ENCODE measurements at regions not wholly inside any gene's neighbourhood (a gene's known extent, or its start where the extent isn't known, plus 50 kb on each side); places are given as distances from the start of the nearest gene placed in this dataset.
A peak's percentile ranks its signal among the peaks of the same experiment; 100 is the strongest.
"Not testable (repeated sequence)": the region's sequence is repeated elsewhere in the genome, so short reads cannot be mapped to it uniquely, and the experiment has no call there.

DNA sequence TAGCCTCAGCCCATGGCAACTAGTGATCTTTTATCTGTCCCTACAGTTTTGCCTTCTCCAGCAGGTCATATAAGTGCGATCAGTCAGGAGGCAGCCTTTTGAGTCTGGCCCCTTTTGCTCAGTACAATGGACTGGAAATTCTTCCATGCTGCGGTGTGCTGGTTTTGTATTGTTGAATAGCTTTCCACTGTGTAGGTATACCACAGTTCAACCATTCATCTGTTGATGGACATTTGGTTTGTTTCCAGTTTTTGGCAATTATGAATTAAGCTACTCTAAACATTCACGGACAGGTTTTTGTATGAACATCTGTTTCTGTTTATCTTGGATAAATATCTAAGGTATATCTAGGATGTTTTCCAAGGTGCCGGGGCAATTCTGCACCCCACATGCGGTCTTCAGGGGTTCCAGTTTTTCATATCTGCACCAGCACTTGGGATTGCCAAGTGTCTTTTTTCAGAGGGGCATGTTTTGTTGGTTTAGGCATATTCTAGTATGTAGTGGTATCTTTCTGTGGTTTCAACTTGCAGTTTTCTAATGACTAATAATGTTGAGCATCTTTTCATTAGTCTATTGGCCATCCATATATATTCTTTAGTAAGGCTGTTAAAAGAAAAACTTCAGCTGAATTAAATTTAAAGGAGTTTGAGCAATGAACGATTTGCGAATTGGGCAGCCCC, 141.0 kb downstream of the TFAP2C start:
- DNase-seq (ENCODE audit: low spot score): no peak

DNA sequence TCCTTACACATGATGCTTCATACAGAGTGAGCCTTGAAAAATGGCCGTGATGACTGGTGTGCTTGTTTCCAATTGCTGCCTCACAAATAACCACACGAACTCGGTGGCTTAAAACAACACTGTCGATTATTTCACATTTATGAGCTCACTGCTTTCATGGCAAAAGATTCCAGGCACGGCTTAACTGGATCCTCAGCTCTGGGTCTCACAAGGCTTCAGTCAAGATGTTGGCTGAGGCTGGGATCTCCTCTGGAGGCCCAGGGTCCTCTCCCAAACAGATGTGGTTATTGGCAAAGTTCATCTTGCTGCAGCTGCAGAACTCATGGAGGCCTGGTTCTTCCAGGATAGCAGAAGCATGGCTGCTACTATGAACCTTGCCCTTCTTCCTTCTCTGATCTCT, 144.6 kb downstream of the TFAP2C start:
- DNase-seq (ENCODE audit: low spot score): no peak

DNA sequence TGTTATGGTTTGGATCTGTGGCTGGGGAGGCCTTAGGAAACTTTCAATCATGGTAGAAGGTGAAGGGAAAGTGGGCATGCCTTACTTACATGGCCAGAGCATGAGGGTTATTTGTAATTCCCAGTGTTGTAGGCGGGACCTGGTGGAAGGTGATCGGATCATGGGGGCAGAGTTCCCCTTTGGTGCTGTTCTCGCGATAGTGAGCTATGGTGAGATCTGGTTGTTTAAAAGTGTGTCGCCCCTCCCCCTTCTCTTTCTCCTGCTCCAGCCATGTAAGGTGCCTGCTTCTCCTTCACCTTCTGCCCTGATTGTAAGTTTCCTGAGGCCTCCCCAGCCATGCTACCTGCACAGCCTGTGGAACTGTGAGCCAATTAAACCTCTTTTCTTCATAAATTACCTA, 145.8 kb downstream of the TFAP2C start:
- DNase-seq (ENCODE audit: low spot score): no peak

DNA sequence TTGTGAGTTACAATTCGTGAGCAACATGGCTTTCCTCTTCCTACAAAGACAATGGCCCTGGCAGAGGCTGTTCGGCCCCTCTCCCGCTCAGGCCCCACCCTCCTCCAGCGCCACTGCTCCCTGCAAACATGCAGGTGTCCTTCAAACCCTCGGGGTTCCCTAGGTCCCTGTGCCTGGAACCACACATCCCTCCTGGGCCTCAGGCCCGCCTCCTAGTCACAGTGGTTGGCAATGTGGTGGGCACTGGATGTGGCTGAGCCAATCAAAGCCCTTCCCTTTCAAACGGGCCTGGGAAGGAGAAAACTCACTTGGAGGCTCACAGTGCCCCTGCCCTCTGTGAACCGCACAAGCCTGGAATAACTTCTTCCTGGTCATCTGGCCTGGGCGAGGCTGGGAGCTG, 147.2 kb downstream of the TFAP2C start:
- DNase-seq (ENCODE audit: low spot score): no peak

DNA sequence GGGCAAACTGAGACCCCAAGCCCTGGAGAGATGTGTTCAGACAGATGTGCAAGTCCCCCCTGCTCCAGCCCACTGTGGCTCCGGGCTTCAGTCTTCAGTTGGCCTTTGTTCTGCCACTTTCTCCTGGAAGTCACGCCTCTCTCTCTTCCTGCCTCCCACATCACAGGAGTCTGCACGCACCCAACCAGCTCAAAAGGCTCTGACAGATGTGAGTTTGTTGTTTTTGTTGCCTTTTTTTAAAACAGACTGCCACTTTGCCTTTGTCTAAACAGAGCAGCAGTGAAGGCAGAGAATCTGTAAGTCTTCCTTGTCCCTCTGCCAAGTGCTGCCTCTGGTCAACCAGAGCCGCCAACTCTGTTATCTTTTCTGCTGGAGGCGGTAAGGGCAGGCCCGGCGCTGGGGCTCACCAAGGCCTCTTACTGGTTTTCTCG, 149.7 kb downstream of the TFAP2C start:
- no peak for DNase-seq (ENCODE audit: low spot score)

DNA sequence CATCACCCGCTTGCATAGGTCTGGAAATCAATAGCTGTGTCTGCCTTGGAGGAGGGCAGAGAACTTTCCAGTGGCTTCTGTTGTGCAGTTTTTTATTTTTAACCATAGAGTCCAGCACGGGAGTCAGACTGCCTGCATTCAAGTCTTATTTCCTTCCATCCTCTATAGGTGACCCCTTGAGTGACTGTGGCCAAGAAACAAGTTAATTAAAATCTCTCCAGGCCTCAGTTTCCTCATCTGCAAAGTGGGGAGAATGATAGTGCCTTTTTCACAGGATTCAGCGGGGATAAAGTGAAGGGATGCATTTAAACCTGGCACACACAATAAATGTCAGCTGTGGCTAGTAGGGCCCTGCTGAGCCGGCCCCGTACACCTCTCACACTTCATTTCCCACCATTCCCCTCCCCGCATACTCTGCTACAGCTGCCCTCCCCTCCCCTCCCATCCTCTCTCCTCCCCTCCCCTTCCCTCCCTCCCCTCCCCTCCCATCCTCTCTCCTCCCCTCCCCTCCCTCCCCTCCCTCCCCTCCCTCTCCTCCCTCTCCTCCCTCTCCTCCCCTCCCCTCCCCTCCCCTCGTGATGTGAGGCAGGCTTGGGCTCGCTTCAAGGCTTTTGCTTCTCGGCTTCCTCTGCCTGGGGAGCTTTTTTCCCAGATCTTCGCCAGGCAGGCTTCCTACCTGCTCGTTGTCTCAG, 150.5 kb downstream of the TFAP2C start:
- DNase-seq (ENCODE audit: low spot score): no peak

DNA sequence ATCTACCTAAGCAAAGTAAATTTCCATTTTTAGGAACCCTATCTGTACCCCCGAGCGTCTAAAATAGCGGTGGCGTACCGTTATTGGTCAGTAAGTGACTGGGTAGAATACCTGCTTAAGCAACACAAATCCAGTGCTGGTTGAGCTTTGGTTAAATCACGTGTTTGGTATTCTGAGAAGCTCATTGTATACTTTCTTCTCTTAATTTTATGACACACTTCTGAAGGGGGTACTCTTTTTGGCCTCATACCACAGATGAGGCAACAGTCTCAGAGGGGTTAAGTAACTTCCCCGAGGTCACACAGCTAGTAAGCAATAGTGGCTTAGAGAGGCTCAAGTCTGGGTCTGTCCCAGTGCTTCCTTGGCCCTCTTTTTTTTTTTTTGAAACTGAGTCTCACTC, 151.2 kb downstream of the TFAP2C start:
- DNase-seq (ENCODE audit: low spot score): no peak

DNA sequence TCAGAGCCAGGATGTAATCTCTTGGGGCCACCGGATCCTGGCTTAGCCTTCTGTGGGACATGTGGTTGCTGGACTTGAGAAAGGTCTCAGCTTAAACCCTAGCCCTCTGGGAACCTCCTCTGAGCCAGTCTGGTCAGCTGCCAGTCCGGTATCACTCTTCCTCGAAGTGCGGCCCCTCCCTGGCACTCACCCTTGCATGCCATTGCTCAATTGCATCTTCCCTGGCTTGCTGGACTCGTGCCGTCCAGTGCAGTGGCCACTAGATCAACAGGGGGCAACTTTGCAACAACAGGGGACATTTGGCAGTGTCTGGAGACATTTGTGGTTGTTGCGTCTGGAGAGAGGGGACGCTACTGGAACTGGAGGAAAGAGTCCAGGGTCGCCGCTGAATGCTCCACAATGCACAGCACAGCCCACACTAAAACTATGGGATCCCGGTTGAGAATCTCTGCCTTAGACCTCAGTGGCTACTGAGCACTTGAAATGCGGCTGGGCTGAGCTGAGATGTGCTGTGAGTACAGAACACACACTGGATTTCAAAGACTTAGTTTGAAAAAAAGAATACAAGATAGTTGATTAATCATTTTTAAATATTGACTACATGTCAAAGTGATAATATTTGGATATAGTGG, 152.1 kb downstream of the TFAP2C start:
- peak; percentile 66 for DNase-seq (ENCODE audit: low spot score)

DNA sequence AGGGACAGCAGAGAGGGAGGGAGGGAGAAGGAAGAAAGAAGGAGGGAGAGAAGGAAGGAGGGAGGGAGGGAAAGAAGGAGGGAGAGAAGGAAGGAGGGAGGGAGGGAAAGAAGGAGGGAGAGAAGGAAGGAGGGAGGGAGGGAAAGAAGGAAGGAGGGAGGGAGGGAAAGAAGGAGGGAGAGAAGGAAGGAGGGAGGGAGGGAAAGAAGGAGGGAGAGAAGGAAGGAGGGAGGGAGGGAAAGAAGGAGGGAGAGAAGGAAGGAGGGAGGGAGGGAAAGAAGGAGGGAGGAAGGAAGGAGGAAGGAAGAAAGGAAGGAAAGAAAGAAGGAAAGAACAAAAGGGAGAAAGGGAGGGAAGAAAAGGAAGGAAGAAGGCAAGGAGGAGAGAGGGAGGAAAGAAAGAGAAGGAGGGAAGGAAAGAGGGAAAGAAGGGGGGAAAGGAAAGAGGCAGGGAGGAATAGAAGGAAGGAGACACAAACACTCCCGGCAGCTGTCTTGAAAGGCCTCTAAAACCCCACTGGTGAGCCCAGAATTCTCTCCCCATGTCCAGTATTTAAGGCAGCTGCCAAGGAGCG, 153.0 kb downstream of the TFAP2C start:
- DNase-seq (ENCODE audit: low spot score): not testable (repeated sequence)

DNA sequence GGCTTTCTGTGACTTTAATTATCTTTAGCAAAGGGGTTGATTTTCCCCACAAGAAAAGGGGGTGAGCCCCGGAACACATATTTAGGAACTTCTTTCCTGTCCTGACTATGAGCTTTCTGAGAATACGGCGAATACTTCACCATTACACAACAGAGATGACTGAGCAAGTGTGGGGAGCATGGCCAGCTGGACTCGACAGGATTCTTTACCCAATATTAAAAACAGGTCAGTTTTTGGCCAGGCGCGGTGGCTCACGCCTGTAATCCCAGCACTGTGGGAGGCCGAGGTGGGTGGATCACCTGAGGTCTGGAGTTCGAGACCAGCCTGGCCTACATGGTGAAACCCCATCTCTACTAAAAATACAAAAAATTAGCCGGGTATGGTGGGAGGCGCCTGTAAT, 153.7 kb downstream of the TFAP2C start:
- DNase-seq (ENCODE audit: low spot score): not testable (repeated sequence)

DNA sequence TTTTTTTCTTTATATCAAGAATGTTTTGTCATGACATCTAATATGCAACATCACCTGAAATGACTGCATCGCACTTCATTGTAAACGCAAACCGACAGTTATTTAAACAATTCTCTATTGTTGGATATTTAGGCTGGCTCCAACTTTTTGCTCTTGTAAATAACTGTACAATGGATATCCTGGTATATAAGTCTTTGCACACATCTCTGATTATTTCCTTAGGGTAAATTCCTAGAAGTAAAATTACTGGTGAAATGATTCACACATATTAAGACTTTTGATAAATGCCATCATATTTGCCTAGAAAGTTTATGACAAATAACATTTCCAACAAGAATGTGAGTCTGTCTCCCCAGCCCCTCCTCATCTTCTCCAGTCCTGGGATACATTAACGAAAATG, 154.7 kb downstream of the TFAP2C start:
- no peak for DNase-seq (ENCODE audit: low spot score)

DNA sequence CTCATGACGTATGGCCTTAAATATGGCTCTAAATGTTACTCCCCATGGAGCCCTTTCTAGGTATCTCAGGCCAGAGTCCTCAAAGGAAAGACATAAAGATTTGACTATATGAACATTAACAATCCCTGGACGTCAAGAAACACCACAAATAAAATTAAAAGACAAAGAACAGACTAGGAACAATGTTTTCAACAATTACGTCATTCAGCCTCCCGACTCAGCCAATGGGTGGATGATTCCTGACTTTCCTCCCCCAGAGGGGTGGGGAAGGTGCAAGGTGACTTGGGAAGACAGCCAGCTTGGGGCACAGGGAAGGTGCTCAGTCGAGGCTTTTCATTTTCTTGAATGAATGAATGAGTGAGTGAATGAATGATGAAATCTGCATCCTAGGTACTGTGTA, 157.4 kb downstream of the TFAP2C start:
- no peak for DNase-seq (ENCODE audit: low spot score)

DNA sequence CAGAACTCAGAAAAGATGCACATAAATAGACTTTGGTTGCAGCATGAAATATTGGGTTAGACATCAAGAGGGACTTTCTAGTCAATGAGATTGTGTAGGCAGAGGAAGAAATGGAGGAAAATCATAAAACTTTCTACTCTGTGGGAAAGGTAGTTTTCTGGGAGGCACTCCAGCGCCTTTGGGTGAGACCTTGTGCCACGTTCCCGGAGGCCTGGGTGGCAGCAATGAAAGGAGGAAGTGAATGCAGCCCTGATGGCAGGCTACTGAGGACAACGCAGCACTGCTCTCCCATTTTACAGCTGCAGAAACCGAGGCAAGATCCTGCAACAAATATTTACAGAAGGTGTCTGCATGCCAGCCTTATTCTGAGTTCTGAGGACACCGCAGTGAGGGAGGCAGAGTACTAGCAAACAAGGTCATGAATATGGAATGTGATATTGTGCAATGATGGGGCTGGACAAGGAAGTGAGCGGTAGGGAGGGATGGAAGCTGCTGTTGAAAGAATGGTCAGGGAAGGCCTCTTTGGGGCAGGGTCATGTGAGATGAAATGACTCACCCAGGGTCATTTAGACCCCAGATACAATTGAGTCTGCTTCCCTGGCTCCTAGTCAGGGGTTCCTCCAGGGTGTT, 159.1 kb downstream of the TFAP2C start:
- peak; percentile 89 for DNase-seq (ENCODE audit: low spot score)

DNA sequence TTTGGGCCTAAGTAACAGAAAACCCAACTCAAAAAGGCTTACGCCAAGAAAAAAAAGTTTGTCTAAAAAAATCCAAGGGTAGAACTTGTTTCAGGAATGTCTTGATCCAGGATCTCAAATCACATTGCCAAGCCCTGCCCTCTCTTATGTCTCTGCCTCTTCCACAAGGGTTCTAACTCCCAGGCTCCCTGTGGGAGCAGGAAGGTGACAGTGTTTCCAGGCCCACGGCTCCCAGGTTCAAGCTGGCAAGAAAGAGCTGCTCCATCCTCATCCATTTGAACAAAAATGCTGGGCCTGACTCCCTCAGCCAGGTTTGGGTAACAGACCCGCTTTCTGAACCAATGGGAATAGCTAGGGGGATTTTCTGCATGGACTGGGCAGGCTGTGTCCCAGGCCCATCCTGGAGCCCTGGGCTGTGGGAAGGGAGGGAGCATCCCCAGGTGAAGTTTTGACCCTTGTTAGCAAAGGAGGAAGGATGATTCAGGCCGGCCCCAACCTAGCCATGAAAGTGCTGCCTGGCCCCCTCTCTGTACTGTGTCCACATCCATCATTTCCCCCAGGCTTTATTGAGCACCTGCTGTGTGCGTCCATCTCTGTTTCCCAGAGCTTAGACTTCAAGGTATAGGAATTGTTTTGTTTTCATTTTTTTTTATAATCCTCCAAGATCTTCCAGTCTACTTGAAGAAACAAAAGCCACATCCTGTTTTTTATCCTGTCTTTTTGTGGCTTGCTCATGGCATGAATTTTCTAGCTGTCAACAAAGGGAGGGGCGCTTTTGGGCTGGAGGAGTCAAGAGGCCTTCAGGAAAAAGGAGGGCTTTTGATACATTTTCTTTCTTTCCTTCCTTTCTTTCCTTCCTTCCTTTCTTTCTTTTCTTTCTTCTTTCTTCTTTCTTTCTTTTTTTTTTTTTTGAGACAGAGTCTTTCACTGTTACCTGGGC, 159.8 kb downstream of the TFAP2C start:
- DNase-seq (ENCODE audit: low spot score): peak; percentile 41

DNA sequence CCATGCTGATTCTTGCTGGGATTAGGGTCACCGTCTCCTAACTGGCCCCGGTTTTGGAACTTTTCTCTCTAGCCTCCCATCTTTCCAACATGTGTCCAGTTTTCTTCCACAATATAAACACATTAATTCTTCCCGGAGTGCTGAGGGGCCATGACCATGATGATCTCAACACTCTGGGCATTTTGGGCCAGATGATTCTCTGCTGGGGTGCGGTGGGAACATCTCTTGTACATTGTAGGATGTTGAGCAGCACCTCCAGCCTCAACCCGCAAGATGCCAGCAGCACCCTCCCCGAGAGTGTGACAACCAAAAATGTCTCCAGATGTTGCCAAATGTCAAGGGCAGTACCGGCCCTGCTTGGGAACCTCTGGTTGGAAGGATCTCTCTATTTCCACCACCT, 164.8 kb downstream of the TFAP2C start:
- peak; percentile 43 for DNase-seq (ENCODE audit: low spot score)

DNA sequence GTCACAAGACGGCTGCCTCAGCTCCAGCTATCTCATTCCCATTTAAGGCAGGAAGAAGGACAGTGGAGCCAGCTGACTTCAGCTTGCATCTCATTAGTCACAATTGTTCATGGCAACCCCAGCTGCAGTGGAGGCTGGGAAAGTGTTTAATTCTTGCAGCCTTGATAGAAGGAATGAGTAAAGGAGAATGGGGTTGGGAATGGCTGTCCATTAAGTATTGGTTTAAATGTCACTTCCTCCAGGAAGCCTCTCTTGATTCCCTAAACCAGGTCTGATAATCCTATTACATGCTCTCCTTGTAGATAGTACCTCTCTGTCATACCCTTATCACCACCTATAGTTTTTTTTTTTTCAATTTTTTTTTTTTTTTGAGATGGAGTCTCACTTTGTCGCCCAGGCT, 166.4 kb downstream of the TFAP2C start:
- no peak for DNase-seq (ENCODE audit: low spot score)

DNA sequence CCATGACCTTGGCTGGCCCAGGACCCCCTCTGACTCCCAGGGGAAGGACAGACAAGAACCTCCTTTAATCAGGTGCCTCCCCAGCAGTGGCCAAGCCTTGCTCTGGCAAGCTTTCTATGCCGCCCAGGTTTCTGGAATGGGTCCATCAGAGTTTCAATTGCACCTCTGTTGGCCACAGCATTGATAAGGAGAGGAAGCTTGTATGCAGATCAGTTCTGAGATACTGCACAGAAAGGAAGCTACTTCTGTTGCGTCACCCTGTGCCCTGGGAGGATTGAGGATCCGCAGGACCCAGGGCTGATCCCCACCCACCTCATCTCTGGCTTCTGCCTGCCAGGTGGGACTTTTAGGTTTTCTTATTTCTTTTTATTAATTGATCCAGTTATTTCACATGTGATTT, 167.2 kb downstream of the TFAP2C start:
- DNase-seq (ENCODE audit: low spot score): no peak

DNA sequence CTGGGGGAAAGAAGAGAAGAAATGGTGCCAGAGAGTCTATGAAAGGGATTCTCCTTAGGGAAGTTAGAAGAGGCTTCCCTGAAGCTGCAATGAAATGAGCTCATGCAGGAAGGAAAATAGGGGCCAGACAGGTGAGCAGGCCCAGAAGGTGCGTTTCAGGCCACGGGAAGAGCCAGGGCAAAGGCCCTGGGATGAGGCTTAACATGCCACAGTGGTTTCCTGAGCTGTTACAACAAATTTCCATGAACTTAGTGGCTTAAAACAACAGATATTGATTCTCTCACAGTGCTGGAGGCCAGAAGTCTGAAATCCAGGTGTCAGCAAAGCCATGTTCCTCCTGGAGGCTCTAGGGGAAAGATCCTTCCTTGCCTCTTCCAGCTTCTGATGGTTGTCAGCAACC, 167.9 kb downstream of the TFAP2C start:
- no peak for DNase-seq (ENCODE audit: low spot score)

DNA sequence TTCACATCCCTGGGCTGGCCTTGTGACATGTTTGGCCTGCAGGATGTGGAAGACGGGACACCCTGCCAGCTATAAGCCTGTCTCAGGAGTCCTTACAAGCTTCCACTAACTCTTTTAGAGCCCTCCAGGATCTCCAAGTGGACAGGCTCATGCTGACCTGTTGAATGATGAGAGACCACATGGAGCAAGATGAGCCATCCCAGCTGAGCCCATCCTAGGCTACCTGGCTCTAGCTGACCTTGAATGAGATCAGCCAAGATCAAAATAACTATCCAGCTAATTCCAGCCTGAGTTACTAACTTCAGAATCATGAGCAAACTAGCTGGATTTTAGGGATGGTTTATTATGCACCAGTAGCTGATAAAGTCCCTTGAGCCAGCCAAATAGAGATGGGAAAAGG, 169.5 kb downstream of the TFAP2C start:
- DNase-seq (ENCODE audit: low spot score): no peak

DNA sequence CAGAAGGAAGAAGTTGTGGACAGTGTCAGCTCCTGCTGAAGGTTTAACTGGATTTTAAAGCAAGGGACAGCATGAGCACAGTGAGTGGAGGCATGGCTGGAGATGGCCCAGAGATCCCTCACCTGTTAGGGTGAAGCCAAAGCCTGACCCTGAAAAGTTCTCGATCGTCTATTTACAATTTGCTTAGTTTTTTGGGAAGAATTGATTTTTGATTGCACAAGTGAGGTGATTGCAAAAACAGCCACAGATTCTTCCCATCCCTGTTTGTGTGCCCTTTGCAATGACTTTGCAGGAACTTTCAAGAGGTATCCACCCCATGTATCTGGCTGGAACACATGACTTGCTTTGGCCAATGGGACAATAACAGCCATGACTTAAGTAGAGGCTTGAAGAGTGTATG, 170.1 kb downstream of the TFAP2C start:
- DNase-seq (ENCODE audit: low spot score): no peak

DNA sequence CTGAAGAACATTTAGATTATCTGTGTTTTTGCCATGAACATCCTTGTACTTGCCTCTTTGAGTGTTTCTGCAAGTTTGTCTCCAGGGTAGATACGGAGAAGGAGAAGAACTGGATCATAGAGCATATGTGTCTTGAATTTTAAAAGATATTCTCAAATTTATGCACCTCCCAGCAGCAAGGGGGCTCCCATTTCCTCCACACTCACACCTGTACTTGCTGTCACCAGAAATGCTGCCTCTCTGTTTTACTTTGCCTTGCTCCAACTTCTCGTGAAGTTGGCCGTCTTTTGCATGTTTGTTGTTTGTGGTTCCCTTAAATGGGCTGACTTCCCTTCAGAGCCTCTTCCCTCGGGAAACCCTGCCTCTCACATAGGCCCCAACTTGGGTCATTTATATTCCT, 171.0 kb downstream of the TFAP2C start:
- no peak for DNase-seq (ENCODE audit: low spot score)

All from AG08395 (cell line).